Loucy (cell line): ENCODE measurements at regions not wholly inside any gene's neighbourhood (a gene's known extent, or its start where the extent isn't known, plus 50 kb on each side); places are given as distances from the start of the nearest gene placed in this dataset.

ENCODE experiments used
- H2AFZ ChIP-seq: fragments of 200-600 bp; sonication (generic); 2 replicates; pipeline ENCODE4 v1.6.0; 2016; ENCODE audit warnings: antibody characterized with exemption, mild to moderate bottlenecking, low read length, moderate library complexity
- H3F3A ChIP-seq: fragments of 200-600 bp; 2 replicates; pipeline ENCODE4 v1.6.0; 2016; ENCODE audit warnings: antibody characterized with exemption, low read depth, mild to moderate bottlenecking
- H3K27me3 ChIP-seq: fragments of 200-600 bp; sonication (generic); 2 replicates; pipeline ENCODE4 v1.6.1; 2014; ENCODE audit warnings: low read length, mild to moderate bottlenecking; ENCODE audit not compliant: insufficient read depth, poor library complexity, severe bottlenecking
- H3K36me3 ChIP-seq: fragments of 200-600 bp; sonication (generic); 2 replicates; pipeline ENCODE4 v1.6.1; 2016; ENCODE audit warnings: low read length; ENCODE audit not compliant: insufficient read depth
- H3K4me1 ChIP-seq: fragments of 200-600 bp; sonication (generic); 2 replicates; pipeline ENCODE4 v1.5.1; 2014; ENCODE audit warnings: low read length, mild to moderate bottlenecking; ENCODE audit not compliant: insufficient read depth, poor library complexity, severe bottlenecking
- H3K4me2 ChIP-seq: fragments of 200-600 bp; sonication (generic); 2 replicates; pipeline ENCODE4 v1.6.0; 2014; ENCODE audit warnings: antibody characterized with exemption, low read length, low read depth, mild to moderate bottlenecking; ENCODE audit not compliant: poor library complexity, severe bottlenecking
- H3K4me3 ChIP-seq: fragments of 200-600 bp; sonication (generic); 2 replicates; pipeline ENCODE4 v1.5.1; 2014; ENCODE audit warnings: low read length, mild to moderate bottlenecking, mixed read lengths; ENCODE audit not compliant: poor library complexity, severe bottlenecking
- H3K79me2 ChIP-seq: fragments of 200-600 bp; sonication (generic); 2 replicates; pipeline ENCODE4 v1.6.1; 2014; ENCODE audit warnings: low read length; ENCODE audit not compliant: insufficient read depth
- H3K9ac ChIP-seq: fragments of 200-600 bp; sonication (generic); 2 replicates; pipeline ENCODE4 v1.6.0; 2014; ENCODE audit warnings: mild to moderate bottlenecking, low read depth, low read length, moderate library complexity; ENCODE audit not compliant: poor library complexity, severe bottlenecking
- H3K9me2 ChIP-seq: fragments of 200-600 bp; sonication (generic); replicated peaks from 2 replicates; pipeline ENCODE4 v1.6.1; 2016; ENCODE audit warnings: low read depth, low read length, mixed read lengths
- H3K9me3 ChIP-seq: fragments of 200-600 bp; sonication (generic); 2 replicates; pipeline ENCODE4 v1.6.1; 2014; ENCODE audit warnings: mild to moderate bottlenecking, antibody characterized with exemption, low read length, low read depth; ENCODE audit not compliant: insufficient read depth
- H4K20me1 ChIP-seq: fragments of 200-600 bp; sonication (generic); 2 replicates; pipeline ENCODE4 v1.6.0; 2014; ENCODE audit warnings: antibody characterized with exemption, low read length, mild to moderate bottlenecking; ENCODE audit not compliant: insufficient read depth, poor library complexity, severe bottlenecking
- CTCF ChIP-seq: fragments of 200-600 bp; sonication (generic); conservative IDR thresholded peaks from 2 replicates; pipeline ENCODE4 v1.5.1; 2014; ENCODE audit warnings: mild to moderate bottlenecking, antibody characterized with exemption, low read length
- EZH2phosphoT487 ChIP-seq: fragments of 200-600 bp; IDR thresholded peaks from 2 replicates; pipeline ENCODE4 v1.6.1; 2018; ENCODE audit warnings: antibody characterized with exemption, mild to moderate bottlenecking, moderate library complexity, borderline replicate concordance

GRCh38 chr4:125707397-125707796, 392.6 kb downstream of the FAT4 start:
- Histone ChIP-seq H3K79me2 (no peaks in the 10 kb centered on the region), H3K9me3 (no peaks in the 10 kb centered on the region), H3K9me2 (no peaks in the 10 kb centered on the region), H3K27me3 (no peaks in the 10 kb centered on the region), H2AFZ (no peak overlapping the region), H4K20me1 (no peaks in the 10 kb centered on the region), H3F3A (no peaks in the 10 kb centered on the region), H3K4me1 (no peaks in the 10 kb centered on the region), H3K9ac (no peak overlapping the region), H3K36me3 (no peaks in the 10 kb centered on the region), H3K4me2 (no peak overlapping the region), H3K4me3 (no peak overlapping the region)
- TF ChIP-seq EZH2phosphoT487 (no peak), CTCF (no peak)

- no peaks in the 10 kb centered on the region for H3K9me3 ChIP-seq
- no peaks in the 10 kb centered on the region for H3K79me2 ChIP-seq
- no peak overlapping the region for H3K4me3 ChIP-seq
- H2AFZ ChIP-seq, result no peak overlapping the region
- no peaks in the 10 kb centered on the region for H3F3A ChIP-seq
- H3K27me3 ChIP-seq, result no peaks in the 10 kb centered on the region
- no peak overlapping the region for H3K9ac ChIP-seq
- H3K9me2 ChIP-seq, result no peaks in the 10 kb centered on the region
- no peaks in the 10 kb centered on the region for H4K20me1 ChIP-seq
- TF ChIP-seq EZH2phosphoT487, result no peak
- no peak for TF ChIP-seq CTCF
- no peak overlapping the region for H3K4me2 ChIP-seq
- no peaks in the 10 kb centered on the region for H3K36me3 ChIP-seq
- no peaks in the 10 kb centered on the region for H3K4me1 ChIP-seq
Observed at GRCh38 chr4:125710766-125711165, 396.0 kb downstream of the FAT4 start.

- H2AFZ ChIP-seq, result no peak overlapping the region
- no peaks in the 10 kb centered on the region for H3F3A ChIP-seq
- H3K4me1 ChIP-seq, result no peaks in the 10 kb centered on the region
- H3K36me3 ChIP-seq, result no peaks in the 10 kb centered on the region
- H4K20me1 ChIP-seq, result no peaks in the 10 kb centered on the region
- H3K79me2 ChIP-seq, result no peaks in the 10 kb centered on the region
- no peaks in the 10 kb centered on the region for H3K27me3 ChIP-seq
- TF ChIP-seq EZH2phosphoT487 (no peak), CTCF (no peak)
- H3K9me2 ChIP-seq, result no peaks in the 10 kb centered on the region
- no peak overlapping the region for H3K4me2 ChIP-seq
- no peaks in the 10 kb centered on the region for H3K9me3 ChIP-seq
- H3K4me3 ChIP-seq, result no peak overlapping the region
- H3K9ac ChIP-seq, result no peak overlapping the region
Observed at GRCh38 chr4:125714049-125714448, 399.3 kb downstream of the FAT4 start.
